ENCODE measurements at regions not wholly inside any gene's neighbourhood (a gene's known extent, or its start where the extent isn't known, plus 50 kb on each side); places are given as distances from the start of the nearest gene placed in this dataset.

DNA sequence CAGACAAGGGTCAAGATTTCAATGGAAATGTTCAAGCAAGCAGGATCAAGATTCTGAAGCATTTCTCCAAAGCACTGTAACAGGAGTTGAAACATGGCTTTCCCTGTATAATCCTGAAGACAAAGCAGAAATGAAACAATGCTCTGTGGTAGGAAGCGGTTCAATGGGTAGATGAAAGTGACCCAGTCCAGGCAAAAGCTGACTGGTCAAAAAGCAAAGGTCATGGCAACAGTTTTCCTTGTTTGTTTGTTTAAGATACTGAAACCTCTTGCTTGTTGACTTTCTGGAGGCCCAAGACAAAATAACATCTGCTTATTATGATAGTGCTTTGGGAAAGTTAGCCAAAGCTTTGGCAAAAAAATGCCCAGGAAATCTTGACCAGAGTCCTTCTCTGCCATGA is 1343.9 kb upstream of the PCDH9 start:
- TF ChIP-seq POLR2AphosphoS5 (IDR thresholded peaks at IDR 0.05; ENCODE audit: borderline replicate concordance, low read depth, low read length) (no peak), EZH2 (IDR thresholded peaks at IDR 0.05) (no peak)

Data from SK-N-MC (cell line).